ENCODE measurements at regions not wholly inside any gene's neighbourhood (a gene's known extent, or its start where the extent isn't known, plus 50 kb on each side); places are given as distances from the start of the nearest gene placed in this dataset.

- no peak overlapping the region for H3K4me3 Mint-ChIP-seq
- TF ChIP-seq CREB1 (CRISPR knock-in tag; IDR thresholded peaks at IDR 0.05; ENCODE audit: low read depth) (no peak), STAT1 (IDR thresholded peaks at IDR 0.05; ENCODE audit: unreplicated experiment) (no peak), JUNB (IDR thresholded peaks at IDR 0.05; ENCODE audit: unreplicated experiment) (no peak), ZNF114 (CRISPR knock-in tag; IDR thresholded peaks at IDR 0.05) (no peak), EZH2phosphoT487 (IDR thresholded peaks at IDR 0.05; ENCODE audit: unreplicated experiment) (no peak), ETS1 (IDR thresholded peaks at IDR 0.05) (no peak), NANOG (IDR thresholded peaks at IDR 0.05; ENCODE audit: borderline replicate concordance) (no peak)
- TF ChIP-seq, protein P1, sequence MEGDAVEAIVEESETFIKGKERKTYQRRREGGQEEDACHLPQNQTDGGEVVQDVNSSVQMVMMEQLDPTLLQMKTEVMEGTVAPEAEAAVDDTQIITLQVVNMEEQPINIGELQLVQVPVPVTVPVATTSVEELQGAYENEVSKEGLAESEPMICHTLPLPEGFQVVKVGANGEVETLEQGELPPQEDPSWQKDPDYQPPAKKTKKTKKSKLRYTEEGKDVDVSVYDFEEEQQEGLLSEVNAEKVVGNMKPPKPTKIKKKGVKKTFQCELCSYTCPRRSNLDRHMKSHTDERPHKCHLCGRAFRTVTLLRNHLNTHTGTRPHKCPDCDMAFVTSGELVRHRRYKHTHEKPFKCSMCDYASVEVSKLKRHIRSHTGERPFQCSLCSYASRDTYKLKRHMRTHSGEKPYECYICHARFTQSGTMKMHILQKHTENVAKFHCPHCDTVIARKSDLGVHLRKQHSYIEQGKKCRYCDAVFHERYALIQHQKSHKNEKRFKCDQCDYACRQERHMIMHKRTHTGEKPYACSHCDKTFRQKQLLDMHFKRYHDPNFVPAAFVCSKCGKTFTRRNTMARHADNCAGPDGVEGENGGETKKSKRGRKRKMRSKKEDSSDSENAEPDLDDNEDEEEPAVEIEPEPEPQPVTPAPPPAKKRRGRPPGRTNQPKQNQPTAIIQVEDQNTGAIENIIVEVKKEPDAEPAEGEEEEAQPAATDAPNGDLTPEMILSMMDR (conservative IDR thresholded peaks at IDR 0.05; ENCODE audit: low read depth in 2 of 2) = no peak
- Histone ChIP-seq H3K36me3 (ENCODE audit: insufficient read depth) (no peaks in the 10 kb centered on the region), H2AFZ (peak overlapping the region; percentile 80), H3K27me3 (ENCODE audit: insufficient read depth) (peaks cover 13% of the 10 kb centered on the region; the same call in 1 of the 2 replicates), H4K20me1 (replicated peaks; ENCODE audit: insufficient read depth) (no peaks in the 10 kb centered on the region), H3K4me1 (ENCODE audit: insufficient read depth) (peaks cover 16% of the 10 kb centered on the region; the same call in 1 of the 2 replicates), H3K79me2 (replicated peaks; ENCODE audit: insufficient read depth) (no peaks in the 10 kb centered on the region), H3F3A (replicated peaks; ENCODE audit: low read depth) (no peaks in the 10 kb centered on the region), H3K9me2 (ENCODE audit: insufficient read depth) (0 out of 2 replicates have a peak, but pooled peaks cover 4% of the 10 kb centered on the region), H3K4me3 (no peak overlapping the region), H3K4me2 (no peak overlapping the region), H3K27ac (ENCODE audit: low read depth) (no peak overlapping the region)
- H3K4me1 Mint-ChIP-seq = peaks cover 9% of the 10 kb centered on the region
- DNase-seq (ENCODE audit: low spot score) (no peak), ATAC-seq (no peak)
- peaks cover 4% of the 10 kb centered on the region for H3K27me3 Mint-ChIP-seq (ENCODE audit: insufficient read depth, low read depth, poor library complexity)
- H3K9me3 Mint-ChIP-seq = no peaks in the 10 kb centered on the region
- H3K36me3 Mint-ChIP-seq (ENCODE audit: low read depth) = no peaks in the 10 kb centered on the region
- H3K27ac Mint-ChIP-seq = peak overlapping the region; percentile 17; the same call in 1 of the 2 replicates
Measured at GRCh38 chr1:157279802-157280140, 141.6 kb upstream of the ETV3 start.

GRCh38 chr1:157279138-157279801 is 141.1 kb upstream of the ETV3 start:
- H2AFZ ChIP-seq = peak overlapping the region; percentile 80
- H3K79me2 ChIP-seq (replicated peaks; ENCODE audit: insufficient read depth) = no peaks in the 10 kb centered on the region
- peaks cover 4% of the 10 kb centered on the region for H3K27me3 Mint-ChIP-seq (ENCODE audit: insufficient read depth, low read depth, poor library complexity)
- no peak overlapping the region for H3K4me3 ChIP-seq
- no peaks in the 10 kb centered on the region for H3K9me3 Mint-ChIP-seq
- H3K27ac ChIP-seq (ENCODE audit: low read depth) = no peak overlapping the region
- peak; percentile 33 for DNase-seq (ENCODE audit: low spot score)
- peak overlapping the region; percentile 17; the same call in 1 of the 2 replicates for H3K27ac Mint-ChIP-seq
- H3K36me3 Mint-ChIP-seq (ENCODE audit: low read depth) = no peaks in the 10 kb centered on the region
- H3K4me2 ChIP-seq = no peak overlapping the region
- no peaks in the 10 kb centered on the region for H3K36me3 ChIP-seq (ENCODE audit: insufficient read depth)
- H3F3A ChIP-seq (replicated peaks; ENCODE audit: low read depth) = no peaks in the 10 kb centered on the region
- H3K27me3 ChIP-seq (ENCODE audit: insufficient read depth) = peaks cover 18% of the 10 kb centered on the region; the same call in 1 of the 2 replicates
- peak; percentile 55 for ATAC-seq
- no peak overlapping the region for H3K4me3 Mint-ChIP-seq
- 0 out of 2 replicates have a peak, but pooled peaks cover 4% of the 10 kb centered on the region for H3K9me2 ChIP-seq (ENCODE audit: insufficient read depth)
- no peaks in the 10 kb centered on the region for H4K20me1 ChIP-seq (replicated peaks; ENCODE audit: insufficient read depth)
- H3K4me1 ChIP-seq (ENCODE audit: insufficient read depth) = peaks cover 21% of the 10 kb centered on the region
- H3K4me1 Mint-ChIP-seq = peaks cover 9% of the 10 kb centered on the region
- no peak for TF ChIP-seq ETS1 (IDR thresholded peaks at IDR 0.05)
- no peak for TF ChIP-seq JUNB (IDR thresholded peaks at IDR 0.05; ENCODE audit: unreplicated experiment)
- no peak for TF ChIP-seq EZH2phosphoT487 (IDR thresholded peaks at IDR 0.05; ENCODE audit: unreplicated experiment)
- no peak for TF ChIP-seq ZNF331 (CRISPR knock-in tag; IDR thresholded peaks at IDR 0.05; ENCODE audit: low read depth)
- TF ChIP-seq EZH2 (IDR thresholded peaks at IDR 0.05; ENCODE audit: low read depth, unreplicated experiment) = no peak
- no peak for TF ChIP-seq POLR2AphosphoS5 (IDR thresholded peaks at IDR 0.05; ENCODE audit: low read depth)
- TF ChIP-seq, protein P1 (conservative IDR thresholded peaks at IDR 0.05; ENCODE audit: low read depth in 2 of 2) = no peak
- TF ChIP-seq CREB1 (CRISPR knock-in tag; IDR thresholded peaks at IDR 0.05; ENCODE audit: low read depth) = no peak
- TF ChIP-seq NANOG (IDR thresholded peaks at IDR 0.05; ENCODE audit: borderline replicate concordance) = no peak
- TF ChIP-seq ZNF114 (CRISPR knock-in tag; IDR thresholded peaks at IDR 0.05) = no peak
- TF ChIP-seq STAT1 (IDR thresholded peaks at IDR 0.05; ENCODE audit: unreplicated experiment) = no peak
